Heart right ventricle (tissue), 16 donors: ENCODE measurements at regions not wholly inside any gene's neighbourhood (a gene's known extent, or its start where the extent isn't known, plus 50 kb on each side); places are given as distances from the start of the nearest gene placed in this dataset.

Experiments
- ATAC-seq, 8 donors: fragments of 200-7000 bp; cut with Tn5 transposase; one replicate each; pipeline ENCODE4 v1.9.1; 2020; ENCODE audit warnings: mild to moderate bottlenecking in 8 of 8, moderate library complexity in 8 of 8, moderate number of reproducible peaks in 1 of 8
- DNase-seq, 2 donors: peaks; one replicate each; pipeline ENCODE4 v3.0.0-alpha.2; 2020
- H3K27ac ChIP-seq, 10 donors: fragments of 200-600 bp; sonication (generic) in 2 of 10; one replicate each; pipeline versions ENCODE4 v1.5.0 to v1.8.0; 2020 to 2022; ENCODE audit warnings: mild to moderate bottlenecking in 3 of 10
- H3K27me3 ChIP-seq, 7 donors: fragments of 200-600 bp; one replicate each; pipeline ENCODE4 v1.8.0; 2021 to 2022; ENCODE audit warnings: mild to moderate bottlenecking in 2 of 7
- H3K36me3 ChIP-seq, 9 donors: fragments of 200-600 bp; sonication (generic) in 1 of 9; one replicate each; pipeline versions ENCODE4 v1.5.0 to v1.8.0; 2020 to 2022; ENCODE audit warnings: mild to moderate bottlenecking in 2 of 9
- H3K4me1 ChIP-seq, 9 donors: fragments of 200-600 bp; sonication (generic) in 1 of 9; one replicate each; pipeline versions ENCODE4 v1.5.0 to v1.8.0; 2020 to 2022; ENCODE audit warnings: mild to moderate bottlenecking in 4 of 9
- H3K4me3 ChIP-seq, 10 donors: fragments of 200-600 bp; sonication (generic) in 2 of 10; one replicate each; pipeline versions ENCODE4 v1.5.0 to v1.8.0; 2020 to 2022; ENCODE audit warnings: mild to moderate bottlenecking in 7 of 10, moderate library complexity in 2 of 10
- H3K9me3 ChIP-seq, 11 donors: fragments of 200-600 bp in 10 of 11; sonication (generic) in 2 of 11; one replicate each; pipeline versions ENCODE4 v1.5.0 to v1.8.0; 2013 to 2022; ENCODE audit warnings: mild to moderate bottlenecking in 2 of 11, control low read depth in 1 of 11, moderate library complexity in 1 of 11
- WGBS, 2 donors: extraction: QIAGEN DNeasy Blood & Tissue Kit; methylation state at CpG; one replicate each; pipeline ENCODE4 v1.1.7; 2013; ENCODE audit warnings: inconsistent platforms in 1 of 2; 5-methylcytosine and 5-hydroxymethylcytosine counted together
- intact Hi-C, 10 donors: fragments of 100-400 bp; cut with DNase I; formaldehyde crosslinking; loops; one replicate each; pipeline versions ENCODE4 v1.11.1 to v1.14.2; 2022
- TF ChIP-seq, protein P1 (sequence below), 9 donors: fragments of 200-600 bp; sonication (generic) in 2 of 9; IDR thresholded peaks; one replicate each; pipeline versions ENCODE4 v1.5.0 to v1.8.0; 2021 to 2022; ENCODE audit warnings: antibody characterized with exemption in 9 of 9, mild to moderate bottlenecking in 5 of 9, moderate library complexity in 1 of 9
- donor health status: Arrhythmogenic right ventricular cardiomyopathy.
- donor health status: ischemic (EF 13 %, LVEDD 7.1; RV severe dilation, severe dysfunction).
- donor health status: healthy with polysubstance abuse.
- donor health status: DM: no; HTN: yes; CAD: no.
- donor health status: DM: no; HTN: no; CAD: no.
- donor health status: ischemic (EF 25% LVEDD 6.9; RV normal size, moderate dysfunction).
- donor health status: ischemic (EF 25% LVEDD 5.7; RV mildly dilated, moderate dysfunction).
- donor health status: healthy.
- donor health status: DM: yes; HTN: yes; CAD: no.
- donor health status: Ischemic cardiomyopathy.
- donor health status: ischemic (EF 35%, LVEDD 5.7; RV mildly dilated, moderate dysfunction).
- donor health status: nonischemic (EF 11% LVEDD 7.7; RV severe dilation, severe dysfunction).
- donor health status: DM: yes; HTN: yes; CAD: no.
- donor health status: PGD.
- donor health status: ischemic (EF 29% LVEDD 5.4; RV normal size, mild dysfunction).
- donor health status: nonischemic (EF 23%, LVEDD 6.1; RV moderate dilation, normal function).

GRCh38 chr3:26428992-26429391 lies 193.6 kb upstream of the LRRC3B start:
- H3K36me3 ChIP-seq = no peaks in the 10 kb centered on the region
- DNase-seq (no peak), ATAC-seq (no peak)
- intact Hi-C loops = no loop called here
- TF ChIP-seq, protein P1, sequence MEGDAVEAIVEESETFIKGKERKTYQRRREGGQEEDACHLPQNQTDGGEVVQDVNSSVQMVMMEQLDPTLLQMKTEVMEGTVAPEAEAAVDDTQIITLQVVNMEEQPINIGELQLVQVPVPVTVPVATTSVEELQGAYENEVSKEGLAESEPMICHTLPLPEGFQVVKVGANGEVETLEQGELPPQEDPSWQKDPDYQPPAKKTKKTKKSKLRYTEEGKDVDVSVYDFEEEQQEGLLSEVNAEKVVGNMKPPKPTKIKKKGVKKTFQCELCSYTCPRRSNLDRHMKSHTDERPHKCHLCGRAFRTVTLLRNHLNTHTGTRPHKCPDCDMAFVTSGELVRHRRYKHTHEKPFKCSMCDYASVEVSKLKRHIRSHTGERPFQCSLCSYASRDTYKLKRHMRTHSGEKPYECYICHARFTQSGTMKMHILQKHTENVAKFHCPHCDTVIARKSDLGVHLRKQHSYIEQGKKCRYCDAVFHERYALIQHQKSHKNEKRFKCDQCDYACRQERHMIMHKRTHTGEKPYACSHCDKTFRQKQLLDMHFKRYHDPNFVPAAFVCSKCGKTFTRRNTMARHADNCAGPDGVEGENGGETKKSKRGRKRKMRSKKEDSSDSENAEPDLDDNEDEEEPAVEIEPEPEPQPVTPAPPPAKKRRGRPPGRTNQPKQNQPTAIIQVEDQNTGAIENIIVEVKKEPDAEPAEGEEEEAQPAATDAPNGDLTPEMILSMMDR (IDR thresholded peaks at IDR 0.05) = no peak
- no peak overlapping the region for H3K27ac ChIP-seq
- H3K4me3 ChIP-seq = no peak overlapping the region
- 71 to 79% methylated on average over 2 of the region's 2 CpGs for WGBS, 2 donors
- H3K9me3 ChIP-seq = no peaks in the 10 kb centered on the region
- H3K27me3 ChIP-seq = no peaks in the 10 kb centered on the region
- H3K4me1 ChIP-seq = peaks cover 0 to 18% (median 0%) of the 10 kb centered on the region in 9 donors

DNA sequence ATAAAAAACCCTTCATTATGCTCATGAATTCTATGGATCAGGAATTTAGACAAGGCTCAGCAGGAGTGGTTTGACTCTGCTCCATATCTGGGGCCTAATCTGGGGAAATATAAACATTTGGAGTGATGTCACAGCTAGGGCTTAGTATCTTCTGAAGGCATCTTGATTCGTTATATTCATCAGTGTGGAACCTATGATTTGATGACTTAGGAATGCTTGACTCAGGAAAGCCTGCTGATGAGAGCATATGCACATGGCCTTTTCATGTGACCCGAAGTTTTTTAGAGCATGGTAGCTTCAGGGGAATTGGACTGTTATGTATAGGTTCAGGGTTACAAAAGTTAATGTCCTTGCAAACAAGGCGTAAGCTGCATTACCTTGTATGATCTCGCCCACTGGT lies 184.9 kb upstream of the LRRC3B start:
- H3K4me3 ChIP-seq = no peak overlapping the region
- no peaks in the 10 kb centered on the region for H3K36me3 ChIP-seq
- intact Hi-C loops = no loop called here
- no peaks in the 10 kb centered on the region for H3K27me3 ChIP-seq
- no peak overlapping the region for H3K27ac ChIP-seq
- no peak for DNase-seq
- TF ChIP-seq, protein P1 (IDR thresholded peaks at IDR 0.05) = no peak
- ATAC-seq = no peak
- H3K9me3 ChIP-seq = peaks cover 0 to 12% (median 0%) of the 10 kb centered on the region in 11 donors
- H3K4me1 ChIP-seq = no peaks in the 10 kb centered on the region
- 82 to 84% methylated on average over 4 of the region's 4 CpGs for WGBS, 2 donors

DNA sequence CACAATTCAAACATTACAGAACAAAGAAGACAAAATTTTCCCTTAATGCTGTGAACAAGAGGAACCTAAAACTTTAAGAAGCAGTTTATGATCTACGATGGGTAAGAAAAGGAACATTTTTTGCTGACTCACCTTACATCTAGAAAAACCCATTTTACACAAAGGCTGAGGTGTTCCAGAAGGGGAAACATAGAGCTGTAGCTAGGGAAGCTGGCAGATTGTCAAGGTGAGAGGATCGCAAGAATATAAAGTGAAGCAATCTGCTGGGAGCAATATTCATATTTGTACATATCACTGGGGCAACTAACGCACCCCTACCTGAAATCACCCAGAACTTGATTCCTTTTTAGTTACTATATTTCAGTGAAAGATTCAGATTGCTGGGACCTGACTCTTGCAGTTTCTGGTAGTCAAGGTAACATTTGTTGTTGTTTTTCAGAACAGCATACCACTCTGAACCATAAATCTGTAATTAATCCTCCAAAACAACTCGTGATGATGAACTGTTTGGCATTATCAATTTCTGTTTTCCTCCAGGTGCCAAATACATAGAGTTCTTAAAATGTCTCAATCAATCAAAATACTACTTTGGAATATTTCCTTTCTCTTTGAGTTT lies 184.1 kb upstream of the LRRC3B start:
- H3K4me3 ChIP-seq = no peak overlapping the region
- no peaks in the 10 kb centered on the region for H3K36me3 ChIP-seq
- TF ChIP-seq, protein P1 (IDR thresholded peaks at IDR 0.05) = no peak
- H3K27ac ChIP-seq = no peak overlapping the region
- no peaks in the 10 kb centered on the region for H3K27me3 ChIP-seq
- H3K4me1 ChIP-seq = no peaks in the 10 kb centered on the region
- intact Hi-C loops = no loop called here
- H3K9me3 ChIP-seq = peaks cover 0 to 12% (median 0%) of the 10 kb centered on the region in 11 donors
- no peak for DNase-seq
- ATAC-seq = no peak
- 77 to 83% methylated on average over 4 of the region's 4 CpGs for WGBS, 2 donors

- DNase-seq (no peak), ATAC-seq (no peak)
- Histone ChIP-seq H3K4me1 (no peaks in the 10 kb centered on the region), H3K27ac (no peak overlapping the region), H3K4me3 (no peak overlapping the region), H3K36me3 (no peaks in the 10 kb centered on the region), H3K9me3 (peaks cover 0 to 12% (median 0%) of the 10 kb centered on the region in 11 donors), H3K27me3 (no peaks in the 10 kb centered on the region)
- 87 to 93% methylated on average over 6 of the region's 6 CpGs for WGBS, 2 donors
- TF ChIP-seq, protein P1 (IDR thresholded peaks at IDR 0.05) = no peak
- intact Hi-C loops = no loop called here
These were observed 183.3 kb upstream of the LRRC3B start for GRCh38 chr3:26438981-26439884.
